ES-I3 (cell line): ENCODE measurements at regions not wholly inside any gene's neighbourhood (a gene's known extent, or its start where the extent isn't known, plus 50 kb on each side); places are given as distances from the start of the nearest gene placed in this dataset.
"Not testable (repeated sequence)": the region's sequence is repeated elsewhere in the genome, so short reads cannot be mapped to it uniquely, and the experiment has no call there.

Experiments used
- H3K36me3 ChIP-seq: 2 replicates; pipeline ENCODE4 v1.6.1; 2013; ENCODE audit warnings: mild to moderate bottlenecking, low read length, control low read depth, moderate library complexity; ENCODE audit not compliant: insufficient read depth
- H3K4me1 ChIP-seq: 2 replicates; pipeline ENCODE4 v1.6.1; 2013; ENCODE audit warnings: mild to moderate bottlenecking, control low read depth, low read length; ENCODE audit not compliant: insufficient read depth
- H3K9ac ChIP-seq: 2 replicates; pipeline ENCODE4 v1.6.1; 2013; ENCODE audit warnings: low read depth, mild to moderate bottlenecking, low read length, moderate library complexity
- H3K9me3 ChIP-seq: 2 replicates; pipeline ENCODE4 v1.6.1; 2013; ENCODE audit warnings: mild to moderate bottlenecking, low read length, moderate library complexity; ENCODE audit not compliant: control insufficient read depth, insufficient read depth

GRCh38 chr12:58701536-58701935, 218.8 kb downstream of the LRIG3 start:
- no peak overlapping the region for H3K9ac ChIP-seq
- H3K9me3 ChIP-seq = peaks cover 3% of the 10 kb centered on the region; the same call in 1 of the 2 replicates
- no peaks in the 10 kb centered on the region for H3K4me1 ChIP-seq
- H3K36me3 ChIP-seq = no peaks in the 10 kb centered on the region

GRCh38 chr12:58703866-58704265, 216.4 kb downstream of the LRIG3 start:
- no peak overlapping the region for H3K9ac ChIP-seq
- no peaks in the 10 kb centered on the region for H3K36me3 ChIP-seq
- no peaks in the 10 kb centered on the region for H3K4me1 ChIP-seq
- no peaks in the 10 kb centered on the region for H3K9me3 ChIP-seq

GRCh38 chr12:58704770-58705169, 215.5 kb downstream of the LRIG3 start:
- not testable (repeated sequence) for H3K4me1 ChIP-seq, H3K9me3 ChIP-seq, H3K36me3 ChIP-seq, H3K9ac ChIP-seq

GRCh38 chr12:58710901-58711300, 209.4 kb downstream of the LRIG3 start:
- H3K9me3 ChIP-seq = no peaks in the 10 kb centered on the region
- no peaks in the 10 kb centered on the region for H3K4me1 ChIP-seq
- no peaks in the 10 kb centered on the region for H3K36me3 ChIP-seq

GRCh38 chr12:58711974-58712373, 208.3 kb downstream of the LRIG3 start:
- Histone ChIP-seq H3K36me3 (no peaks in the 10 kb centered on the region), H3K4me1 (no peaks in the 10 kb centered on the region), H3K9me3 (no peaks in the 10 kb centered on the region), H3K9ac (no peak overlapping the region)

More at GRCh38 chr12:58710901-58711300, 209.4 kb downstream of the LRIG3 start:
- H3K9ac ChIP-seq = no peak overlapping the region

GRCh38 chr12:58712976-58713375, 207.3 kb downstream of the LRIG3 start:
- H3K9ac ChIP-seq = no peak overlapping the region
- no peaks in the 10 kb centered on the region for H3K9me3 ChIP-seq
- H3K36me3 ChIP-seq = no peaks in the 10 kb centered on the region
- H3K4me1 ChIP-seq = no peaks in the 10 kb centered on the region

GRCh38 chr12:58719161-58719560, 201.1 kb downstream of the LRIG3 start:
- Histone ChIP-seq H3K4me1 (no peaks in the 10 kb centered on the region), H3K36me3 (no peaks in the 10 kb centered on the region), H3K9ac (no peak overlapping the region), H3K9me3 (no peaks in the 10 kb centered on the region)

- Histone ChIP-seq H3K4me1 (no peaks in the 10 kb centered on the region), H3K36me3 (no peaks in the 10 kb centered on the region), H3K9ac (no peak overlapping the region), H3K9me3 (no peaks in the 10 kb centered on the region)
Measured at GRCh38 chr12:58720421-58720820, 199.9 kb downstream of the LRIG3 start.

- Histone ChIP-seq H3K36me3 (no peaks in the 10 kb centered on the region), H3K9ac (no peak overlapping the region), H3K9me3 (no peaks in the 10 kb centered on the region), H3K4me1 (no peaks in the 10 kb centered on the region)
Measured at GRCh38 chr12:58725400-58726105, 194.8 kb downstream of the LRIG3 start.

- no peaks in the 10 kb centered on the region for H3K9me3 ChIP-seq
- no peak overlapping the region for H3K9ac ChIP-seq
- no peaks in the 10 kb centered on the region for H3K36me3 ChIP-seq
- H3K4me1 ChIP-seq = no peaks in the 10 kb centered on the region
Measured at GRCh38 chr12:58727521-58727920, 192.8 kb downstream of the LRIG3 start.

GRCh38 chr12:58728397-58728796, 191.9 kb downstream of the LRIG3 start:
- Histone ChIP-seq H3K9me3 (no peaks in the 10 kb centered on the region), H3K4me1 (no peaks in the 10 kb centered on the region), H3K36me3 (no peaks in the 10 kb centered on the region), H3K9ac (no peak overlapping the region)

- Histone ChIP-seq H3K9ac (no peak overlapping the region), H3K9me3 (no peaks in the 10 kb centered on the region), H3K36me3 (no peaks in the 10 kb centered on the region), H3K4me1 (no peaks in the 10 kb centered on the region)
Measured at GRCh38 chr12:58731096-58731495, 189.2 kb downstream of the LRIG3 start.

GRCh38 chr12:58732894-58733293, 187.4 kb downstream of the LRIG3 start:
- H3K9me3 ChIP-seq = no peaks in the 10 kb centered on the region

GRCh38 chr12:58741226-58741625, 179.1 kb downstream of the LRIG3 start:
- peaks cover 6% of the 10 kb centered on the region; the same call in 1 of the 2 replicates for H3K4me1 ChIP-seq
- H3K9ac ChIP-seq = no peak overlapping the region
- H3K36me3 ChIP-seq = no peaks in the 10 kb centered on the region
- H3K9me3 ChIP-seq = no peaks in the 10 kb centered on the region

More at GRCh38 chr12:58732894-58733293, 187.4 kb downstream of the LRIG3 start:
- Histone ChIP-seq H3K9ac (no peak overlapping the region), H3K4me1 (no peaks in the 10 kb centered on the region), H3K36me3 (no peaks in the 10 kb centered on the region)

- Histone ChIP-seq H3K9me3 (no peaks in the 10 kb centered on the region), H3K36me3 (no peaks in the 10 kb centered on the region), H3K9ac (no peak overlapping the region), H3K4me1 (peaks cover 6% of the 10 kb centered on the region; the same call in 1 of the 2 replicates)
Measured at GRCh38 chr12:58745348-58746125, 174.8 kb downstream of the LRIG3 start.
